ENCODE measurements at regions not wholly inside any gene's neighbourhood (a gene's known extent, or its start where the extent isn't known, plus 50 kb on each side); places are given as distances from the start of the nearest gene placed in this dataset.
A peak's percentile ranks its signal among the peaks of the same experiment; 100 is the strongest.

DNA sequence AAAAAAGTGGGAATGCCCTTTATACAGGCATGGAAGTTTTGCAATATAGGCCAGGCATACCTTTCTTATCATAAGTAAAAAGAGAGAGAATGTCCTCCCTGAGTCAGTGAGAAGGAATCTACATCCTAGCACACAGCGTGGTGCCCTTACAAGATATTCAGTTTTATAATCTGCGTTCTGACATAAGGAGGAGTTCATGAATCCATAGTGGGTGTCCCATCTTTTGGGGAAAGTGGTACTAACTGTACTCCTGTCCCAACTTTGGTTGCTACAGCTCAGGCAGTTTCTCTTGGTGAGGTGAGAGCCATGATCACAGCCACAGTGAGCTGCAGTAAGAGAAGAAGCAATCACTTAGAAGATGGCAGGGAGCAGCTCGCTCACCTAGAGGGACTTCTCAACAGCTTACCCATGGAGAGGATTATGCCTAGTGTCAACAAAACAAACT lies 332.9 kb downstream of the BCAT1 start:
- Histone ChIP-seq H3K27me3 (ENCODE audit: control insufficient read depth, insufficient read depth, low read length) (no peaks in the 10 kb centered on the region), H3K27ac (ENCODE audit: low read length) (no peak overlapping the region), H3K4me1 (ENCODE audit: control insufficient read depth, insufficient read depth, low read length) (no peaks in the 10 kb centered on the region), H3K36me3 (ENCODE audit: control insufficient read depth, insufficient read depth, low read length) (no peaks in the 10 kb centered on the region), H3K9me3 (ENCODE audit: control insufficient read depth, insufficient read depth, low read length) (no peaks in the 10 kb centered on the region), H3K4me3 (ENCODE audit: low read length) (no peak overlapping the region)
- Mint-ChIP-seq H3K27me3 (ENCODE audit: low read depth in 2 of 2) (peaks cover 0 to 5% of the 10 kb centered on the region in 2 donors), H3K4me3 (no peak overlapping the region), H3K36me3 (no peaks in the 10 kb centered on the region), H3K9me3 (peaks cover 0 to 2% of the 10 kb centered on the region in 2 donors), H3K27ac (no peak overlapping the region), H3K4me1 (no peaks in the 10 kb centered on the region)
- intact Hi-C loops (cut with micrococcal nuclease), result no loop called here
- no peak for DNase-seq
- no peak for ATAC-seq
- WGBS (ENCODE audit: insufficient coverage), result 97% methylated on average over 3 of the region's 3 CpGs
- TF ChIP-seq, protein P1, sequence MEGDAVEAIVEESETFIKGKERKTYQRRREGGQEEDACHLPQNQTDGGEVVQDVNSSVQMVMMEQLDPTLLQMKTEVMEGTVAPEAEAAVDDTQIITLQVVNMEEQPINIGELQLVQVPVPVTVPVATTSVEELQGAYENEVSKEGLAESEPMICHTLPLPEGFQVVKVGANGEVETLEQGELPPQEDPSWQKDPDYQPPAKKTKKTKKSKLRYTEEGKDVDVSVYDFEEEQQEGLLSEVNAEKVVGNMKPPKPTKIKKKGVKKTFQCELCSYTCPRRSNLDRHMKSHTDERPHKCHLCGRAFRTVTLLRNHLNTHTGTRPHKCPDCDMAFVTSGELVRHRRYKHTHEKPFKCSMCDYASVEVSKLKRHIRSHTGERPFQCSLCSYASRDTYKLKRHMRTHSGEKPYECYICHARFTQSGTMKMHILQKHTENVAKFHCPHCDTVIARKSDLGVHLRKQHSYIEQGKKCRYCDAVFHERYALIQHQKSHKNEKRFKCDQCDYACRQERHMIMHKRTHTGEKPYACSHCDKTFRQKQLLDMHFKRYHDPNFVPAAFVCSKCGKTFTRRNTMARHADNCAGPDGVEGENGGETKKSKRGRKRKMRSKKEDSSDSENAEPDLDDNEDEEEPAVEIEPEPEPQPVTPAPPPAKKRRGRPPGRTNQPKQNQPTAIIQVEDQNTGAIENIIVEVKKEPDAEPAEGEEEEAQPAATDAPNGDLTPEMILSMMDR (IDR thresholded peaks at IDR 0.05), result no peak

DNA sequence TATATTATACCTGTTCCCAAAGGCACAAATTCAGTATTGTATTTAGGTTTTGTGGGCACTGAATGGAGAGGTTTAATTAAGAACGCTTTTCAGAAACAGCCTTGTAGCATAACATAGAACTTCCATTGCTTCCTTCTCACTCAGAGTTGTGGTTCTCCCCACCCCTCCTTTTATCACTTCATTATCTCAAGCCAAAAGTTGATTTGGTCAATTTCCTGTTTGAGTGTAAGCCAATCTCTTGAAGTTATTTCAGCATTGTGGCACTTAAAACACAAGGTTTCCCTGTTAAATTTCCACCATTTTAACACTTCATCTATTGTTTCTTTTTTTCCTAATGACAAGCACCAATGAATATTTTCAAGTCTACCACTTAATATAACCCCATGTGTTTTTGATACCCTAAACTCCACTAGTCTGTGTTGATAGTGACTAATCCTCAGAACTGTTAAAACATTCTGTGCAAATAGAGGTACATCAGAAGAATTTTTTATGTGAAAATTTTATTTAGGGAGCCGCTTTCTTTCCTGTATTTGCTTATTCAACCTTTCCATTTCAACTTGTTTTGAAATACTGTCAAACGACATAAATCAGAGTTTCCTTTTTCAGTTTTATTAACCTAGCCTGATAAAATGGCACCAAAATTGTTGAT lies 340.1 kb downstream of the BCAT1 start:
- DNase-seq, result no peak
- Histone ChIP-seq H3K4me3 (ENCODE audit: low read length) (no peak overlapping the region), H3K27me3 (ENCODE audit: control insufficient read depth, insufficient read depth, low read length) (no peaks in the 10 kb centered on the region), H3K9me3 (ENCODE audit: control insufficient read depth, insufficient read depth, low read length) (no peaks in the 10 kb centered on the region), H3K4me1 (ENCODE audit: control insufficient read depth, insufficient read depth, low read length) (no peaks in the 10 kb centered on the region), H3K27ac (ENCODE audit: low read length) (no peak overlapping the region), H3K36me3 (ENCODE audit: control insufficient read depth, insufficient read depth, low read length) (no peaks in the 10 kb centered on the region)
- Mint-ChIP-seq H3K27me3 (ENCODE audit: low read depth in 2 of 2) (no peaks in the 10 kb centered on the region), H3K4me1 (peaks cover 12 to 13% of the 10 kb centered on the region in 2 donors), H3K27ac (peak overlapping the region in 1 of 2 donors; percentile 52), H3K36me3 (no peaks in the 10 kb centered on the region), H3K9me3 (peaks cover 0 to 2% of the 10 kb centered on the region in 2 donors), H3K4me3 (no peak overlapping the region)
- ATAC-seq, result peak in 1 of 3 donors; percentile 50
- TF ChIP-seq, protein P1 (IDR thresholded peaks at IDR 0.05), result no peak
- WGBS (ENCODE audit: insufficient coverage), result 27% methylated on average over 2 of the region's 3 CpGs
- intact Hi-C loops (cut with micrococcal nuclease), result no loop called here

DNA sequence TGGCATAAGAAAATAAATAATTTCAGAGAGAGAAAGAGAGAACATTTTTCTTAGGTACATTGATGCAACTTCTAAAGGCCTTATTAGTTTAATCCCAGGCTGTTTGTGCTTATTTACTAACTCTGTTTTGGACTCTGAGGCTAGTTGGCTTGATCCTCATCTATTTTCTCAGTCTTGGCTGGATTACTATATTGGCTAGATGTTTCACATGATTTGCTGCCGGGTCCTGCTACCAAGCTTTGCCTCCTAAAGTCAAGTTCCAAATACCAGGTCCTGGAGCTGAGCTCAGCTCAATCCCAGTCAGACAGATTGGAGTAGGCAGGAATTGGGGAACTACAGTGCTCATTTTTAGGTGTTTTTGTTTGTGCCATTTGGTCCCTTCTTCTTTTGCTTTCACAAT lies 340.8 kb downstream of the BCAT1 start:
- DNase-seq (no peak), ATAC-seq (no peak)
- H3K9me3 ChIP-seq (ENCODE audit: control insufficient read depth, insufficient read depth, low read length), result no peaks in the 10 kb centered on the region
- intact Hi-C loops (cut with micrococcal nuclease), result no loop called here
- Mint-ChIP-seq H3K36me3 (no peaks in the 10 kb centered on the region), H3K27me3 (ENCODE audit: low read depth in 2 of 2) (no peaks in the 10 kb centered on the region), H3K27ac (peak overlapping the region in 1 of 2 donors; percentile 52), H3K4me3 (no peak overlapping the region), H3K4me1 (peaks cover 12 to 13% of the 10 kb centered on the region in 2 donors), H3K9me3 (peaks cover 0 to 2% of the 10 kb centered on the region in 2 donors)
- no peak overlapping the region for H3K4me3 ChIP-seq (ENCODE audit: low read length)
- H3K4me1 ChIP-seq (ENCODE audit: control insufficient read depth, insufficient read depth, low read length), result no peaks in the 10 kb centered on the region
- no peak overlapping the region for H3K27ac ChIP-seq (ENCODE audit: low read length)
- TF ChIP-seq, protein P1 (IDR thresholded peaks at IDR 0.05), result no peak
- no peaks in the 10 kb centered on the region for H3K36me3 ChIP-seq (ENCODE audit: control insufficient read depth, insufficient read depth, low read length)
- H3K27me3 ChIP-seq (ENCODE audit: control insufficient read depth, insufficient read depth, low read length), result no peaks in the 10 kb centered on the region
- 29% methylated on average over 1 of the region's 1 CpG for WGBS (ENCODE audit: insufficient coverage)

DNA sequence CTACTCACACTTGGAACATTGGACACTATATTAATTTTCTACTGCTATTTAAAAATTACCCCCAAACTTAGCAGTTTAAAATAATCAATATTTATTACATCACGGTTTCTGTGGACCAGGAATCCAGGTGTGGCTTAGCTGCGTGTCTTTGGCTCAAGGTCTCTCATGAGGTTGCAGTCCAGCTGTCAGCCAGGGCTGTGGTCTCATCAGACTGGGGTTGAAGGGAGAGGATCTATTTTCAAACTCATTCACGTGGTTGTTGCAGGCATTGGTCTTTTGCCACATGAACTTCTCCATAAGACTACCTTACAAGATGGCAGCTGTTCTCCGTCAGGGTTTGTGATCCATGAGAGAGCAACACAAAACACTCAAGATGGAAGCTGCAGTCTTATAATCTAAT lies 343.0 kb downstream of the BCAT1 start:
- DNase-seq, result no peak
- H3K4me1 ChIP-seq (ENCODE audit: control insufficient read depth, insufficient read depth, low read length), result no peaks in the 10 kb centered on the region

More for the DNA sequence above, 343.0 kb downstream of the BCAT1 start:
- no peak for ATAC-seq
- WGBS (ENCODE audit: insufficient coverage), result 91% methylated on average over 4 of the region's 4 CpGs
- Histone ChIP-seq H3K9me3 (ENCODE audit: control insufficient read depth, insufficient read depth, low read length) (no peaks in the 10 kb centered on the region), H3K36me3 (ENCODE audit: control insufficient read depth, insufficient read depth, low read length) (no peaks in the 10 kb centered on the region), H3K4me3 (ENCODE audit: low read length) (no peak overlapping the region), H3K27ac (ENCODE audit: low read length) (no peak overlapping the region), H3K27me3 (ENCODE audit: control insufficient read depth, insufficient read depth, low read length) (no peaks in the 10 kb centered on the region)
- Mint-ChIP-seq H3K4me1 (peaks cover 14 to 16% of the 10 kb centered on the region in 2 donors), H3K27ac (no peak overlapping the region), H3K4me3 (no peak overlapping the region), H3K27me3 (ENCODE audit: low read depth in 2 of 2) (no peaks in the 10 kb centered on the region), H3K36me3 (no peaks in the 10 kb centered on the region), H3K9me3 (peaks cover 0 to 2% of the 10 kb centered on the region in 2 donors)
- TF ChIP-seq, protein P1 (IDR thresholded peaks at IDR 0.05), result no peak
- intact Hi-C loops (cut with micrococcal nuclease), result no loop called here
